IgD-negative memory B cell (primary cell): ENCODE measurements at regions not wholly inside any gene's neighbourhood (a gene's known extent, or its start where the extent isn't known, plus 50 kb on each side); places are given as distances from the start of the nearest gene placed in this dataset.
A peak's percentile ranks its signal among the peaks of the same experiment; 100 is the strongest.

ENCODE experiments used
- H3K27ac Mint-ChIP-seq, 3 donors: one replicate each; pipeline ENCODE4 v1.8.0; 2020 to 2022; ENCODE audit warnings: mild to moderate bottlenecking in 3 of 3, mixed read lengths in 3 of 3, moderate library complexity in 1 of 3
- H3K27me3 Mint-ChIP-seq: one replicate; pipeline ENCODE4 v1.8.0; 2021; ENCODE audit warnings: mixed read lengths
- H3K36me3 Mint-ChIP-seq: one replicate; pipeline ENCODE4 v1.8.0; 2020; ENCODE audit warnings: mild to moderate bottlenecking, mixed read lengths
- H3K4me1 Mint-ChIP-seq, 3 donors: one replicate each; pipeline ENCODE4 v1.8.0; 2020 to 2022; ENCODE audit warnings: mixed read lengths in 3 of 3, mild to moderate bottlenecking in 1 of 3
- H3K4me3 Mint-ChIP-seq, 4 donors: one replicate each; pipeline ENCODE4 v1.8.0; 2020 to 2022; ENCODE audit warnings: mild to moderate bottlenecking in 4 of 4, mixed read lengths in 4 of 4, moderate library complexity in 3 of 4
- H3K9me3 Mint-ChIP-seq, 3 donors: one replicate each; pipeline ENCODE4 v1.8.0; 2020 to 2021; ENCODE audit warnings: mixed read lengths in 3 of 3, mild to moderate bottlenecking in 1 of 3

DNA sequence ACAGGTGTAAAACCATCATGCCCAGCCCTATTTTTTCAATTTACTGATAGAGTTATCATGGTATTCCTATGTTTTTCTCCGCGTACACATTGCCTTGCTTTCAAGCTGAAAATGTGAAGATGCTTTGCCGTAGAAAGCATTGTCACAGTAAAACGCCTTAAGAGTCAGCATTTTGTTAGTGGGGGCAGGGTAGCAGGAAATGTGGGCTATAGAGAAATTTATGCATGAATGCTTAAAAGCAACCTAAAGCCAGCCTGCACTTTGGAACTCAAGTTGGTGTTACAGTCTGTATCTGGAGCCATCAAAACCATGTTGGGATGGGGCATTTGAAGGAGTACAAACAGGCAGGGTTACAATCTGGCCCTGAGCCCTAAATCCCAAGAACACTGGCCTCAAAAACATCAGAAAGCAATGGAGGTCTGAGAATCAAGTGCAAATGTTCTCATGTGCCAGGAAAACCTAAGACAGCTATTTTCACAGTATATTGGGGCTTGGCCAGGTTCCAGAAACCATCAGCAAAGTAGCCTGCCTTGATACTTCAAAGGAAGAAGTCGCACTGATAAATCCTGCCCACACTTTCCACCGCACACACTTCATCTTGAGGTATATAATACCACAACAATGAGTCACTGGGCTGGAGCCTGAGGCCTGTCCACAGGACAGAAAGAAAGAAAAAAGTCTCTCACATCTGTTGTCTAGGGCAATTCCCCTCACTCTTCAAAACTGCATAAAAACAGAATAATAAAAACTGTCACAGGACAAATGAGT, 313.8 kb downstream of the ENC1 start:
- Mint-ChIP-seq H3K27me3 (peaks cover 2% of the 10 kb centered on the region), H3K36me3 (no peaks in the 10 kb centered on the region), H3K9me3 (peaks cover 0 to 1% (median 0%) of the 10 kb centered on the region in 3 donors), H3K4me3 (peak overlapping the region in 1 of 4 donors; percentile 20), H3K4me1 (peaks cover 0 to 7% (median 0%) of the 10 kb centered on the region in 3 donors), H3K27ac (no peak overlapping the region)

- no peak overlapping the region for H3K27ac Mint-ChIP-seq
- peaks cover 0 to 1% (median 0%) of the 10 kb centered on the region in 3 donors for H3K9me3 Mint-ChIP-seq
- H3K4me1 Mint-ChIP-seq: peaks cover 0 to 7% (median 0%) of the 10 kb centered on the region in 3 donors
- no peaks in the 10 kb centered on the region for H3K36me3 Mint-ChIP-seq
- H3K4me3 Mint-ChIP-seq: no peak overlapping the region
- peaks cover 2% of the 10 kb centered on the region for H3K27me3 Mint-ChIP-seq
Observed at GRCh38 chr5:74325866-74326265, 314.7 kb downstream of the ENC1 start.

GRCh38 chr5:74324556-74324955, 316.0 kb downstream of the ENC1 start:
- Mint-ChIP-seq H3K4me3 (no peak overlapping the region), H3K27me3 (no peaks in the 10 kb centered on the region), H3K27ac (no peak overlapping the region), H3K9me3 (peaks cover 0 to 1% (median 0%) of the 10 kb centered on the region in 3 donors), H3K36me3 (no peaks in the 10 kb centered on the region), H3K4me1 (peaks cover 0 to 7% (median 0%) of the 10 kb centered on the region in 3 donors)

GRCh38 chr5:74322944-74323343, 317.6 kb downstream of the ENC1 start:
- H3K9me3 Mint-ChIP-seq: peaks cover 0 to 1% (median 0%) of the 10 kb centered on the region in 3 donors
- H3K27ac Mint-ChIP-seq: no peak overlapping the region
- no peak overlapping the region for H3K4me3 Mint-ChIP-seq
- H3K4me1 Mint-ChIP-seq: peaks cover 0 to 7% (median 0%) of the 10 kb centered on the region in 3 donors
- no peaks in the 10 kb centered on the region for H3K27me3 Mint-ChIP-seq
- H3K36me3 Mint-ChIP-seq: no peaks in the 10 kb centered on the region

DNA sequence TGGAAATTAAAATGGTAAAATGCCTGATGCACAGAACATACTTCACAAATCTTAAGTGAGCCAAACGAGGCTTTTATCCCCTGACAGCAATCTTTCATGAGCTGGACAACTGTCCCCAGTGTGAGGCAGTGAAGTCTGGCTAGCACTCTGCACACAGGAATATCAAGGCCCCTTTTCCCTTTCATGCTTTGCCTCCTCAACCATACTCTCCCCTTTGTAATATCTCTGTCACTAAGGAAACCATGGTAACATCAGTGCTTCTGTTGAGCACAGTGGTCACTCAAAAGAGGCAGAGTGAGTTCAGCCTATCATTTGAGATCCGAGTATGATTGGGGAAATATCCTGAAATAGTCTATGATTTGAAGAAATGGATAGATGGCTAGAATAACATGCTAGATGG, 318.3 kb downstream of the ENC1 start:
- Mint-ChIP-seq H3K36me3 (no peaks in the 10 kb centered on the region), H3K4me1 (peaks cover 0 to 6% (median 0%) of the 10 kb centered on the region in 3 donors), H3K27me3 (no peaks in the 10 kb centered on the region), H3K27ac (no peak overlapping the region), H3K4me3 (no peak overlapping the region), H3K9me3 (peaks cover 0 to 1% (median 0%) of the 10 kb centered on the region in 3 donors)

DNA sequence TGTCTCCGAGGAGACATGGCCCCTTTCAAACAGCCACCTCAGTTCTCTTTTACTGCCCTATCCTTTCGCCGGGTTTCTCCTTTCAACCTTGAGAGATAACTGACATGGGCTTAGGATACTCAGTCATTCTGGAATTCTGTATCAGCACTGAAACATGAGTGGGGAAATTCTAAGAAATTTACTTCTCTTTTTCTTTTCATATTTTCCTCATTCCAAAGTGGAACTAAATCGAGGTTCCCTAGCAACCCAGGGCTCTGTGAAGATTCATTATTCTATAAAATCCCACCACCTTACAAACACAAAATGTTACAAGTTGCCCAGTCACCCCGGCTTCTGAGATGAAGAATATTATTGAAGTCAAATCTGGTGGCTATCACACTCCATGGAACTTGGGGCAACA, 319.2 kb downstream of the ENC1 start:
- Mint-ChIP-seq H3K4me1 (no peaks in the 10 kb centered on the region), H3K27me3 (no peaks in the 10 kb centered on the region), H3K27ac (no peak overlapping the region), H3K9me3 (peaks cover 0 to 1% (median 0%) of the 10 kb centered on the region in 3 donors), H3K36me3 (no peaks in the 10 kb centered on the region), H3K4me3 (no peak overlapping the region)

DNA sequence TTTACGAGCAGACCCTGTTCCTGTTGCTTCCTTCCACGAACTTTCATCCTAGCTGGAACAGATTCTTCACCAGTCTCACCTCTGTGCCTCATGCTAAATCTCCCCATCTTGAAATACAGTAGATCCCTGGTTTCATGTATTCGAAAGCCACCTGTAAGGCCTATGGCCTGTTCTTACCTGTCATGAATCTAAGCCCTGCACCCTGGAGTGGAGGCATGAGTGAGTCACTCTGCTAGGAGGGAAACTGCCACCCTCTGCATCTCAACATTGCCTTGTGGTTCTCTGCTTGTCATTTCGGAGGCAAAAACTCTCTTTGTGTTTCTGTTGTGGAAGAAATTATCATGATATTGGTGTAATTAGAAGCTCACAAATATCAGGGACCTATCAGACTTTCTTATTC, 320.0 kb downstream of the ENC1 start:
- Mint-ChIP-seq H3K27me3 (peaks cover 1% of the 10 kb centered on the region), H3K27ac (no peak overlapping the region), H3K4me1 (no peaks in the 10 kb centered on the region), H3K4me3 (no peak overlapping the region), H3K9me3 (peaks cover 0 to 1% (median 0%) of the 10 kb centered on the region in 3 donors), H3K36me3 (no peaks in the 10 kb centered on the region)

DNA sequence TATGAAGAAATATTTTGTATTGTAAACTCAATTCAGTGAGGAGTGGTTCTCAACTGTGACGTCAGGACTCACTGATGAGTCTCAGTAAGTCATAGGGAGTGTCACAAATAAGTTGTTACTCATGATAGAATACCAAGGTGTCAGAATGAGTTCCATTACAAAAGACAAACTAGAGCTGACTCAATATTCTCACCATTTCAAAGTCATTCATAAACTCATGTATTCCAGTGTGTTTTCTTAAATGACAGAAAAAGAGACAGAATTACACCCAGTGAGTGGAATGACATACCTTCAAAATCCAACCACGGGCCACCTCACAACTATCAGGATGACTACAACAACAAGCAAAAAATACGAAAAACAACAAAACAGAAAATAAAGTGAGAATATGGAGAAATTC, 321.5 kb downstream of the ENC1 start:
- H3K36me3 Mint-ChIP-seq: no peaks in the 10 kb centered on the region
- H3K27me3 Mint-ChIP-seq: peaks cover 1% of the 10 kb centered on the region
- H3K4me1 Mint-ChIP-seq: no peaks in the 10 kb centered on the region
- H3K9me3 Mint-ChIP-seq: peaks cover 0 to 1% (median 0%) of the 10 kb centered on the region in 3 donors
- no peak overlapping the region for H3K4me3 Mint-ChIP-seq
- no peak overlapping the region for H3K27ac Mint-ChIP-seq

GRCh38 chr5:74316064-74316603, 324.4 kb downstream of the ENC1 start:
- Mint-ChIP-seq H3K27ac (peak overlapping the region in 1 of 3 donors; percentile 47), H3K4me3 (no peak overlapping the region), H3K36me3 (no peaks in the 10 kb centered on the region), H3K27me3 (peaks cover 1% of the 10 kb centered on the region), H3K9me3 (no peaks in the 10 kb centered on the region), H3K4me1 (peaks cover 0 to 1% (median 0%) of the 10 kb centered on the region in 3 donors)

- Mint-ChIP-seq H3K4me1 (peaks cover 0 to 1% (median 0%) of the 10 kb centered on the region in 3 donors), H3K27me3 (peaks cover 1% of the 10 kb centered on the region), H3K4me3 (no peak overlapping the region), H3K36me3 (no peaks in the 10 kb centered on the region), H3K9me3 (no peaks in the 10 kb centered on the region), H3K27ac (no peak overlapping the region)
Observed at GRCh38 chr5:74314906-74315305, 325.6 kb downstream of the ENC1 start.

GRCh38 chr5:74313896-74314295, 326.6 kb downstream of the ENC1 start:
- Mint-ChIP-seq H3K4me3 (no peak overlapping the region), H3K9me3 (no peaks in the 10 kb centered on the region), H3K4me1 (peaks cover 0 to 1% (median 0%) of the 10 kb centered on the region in 3 donors), H3K27ac (no peak overlapping the region), H3K36me3 (no peaks in the 10 kb centered on the region), H3K27me3 (peaks cover 1% of the 10 kb centered on the region)

DNA sequence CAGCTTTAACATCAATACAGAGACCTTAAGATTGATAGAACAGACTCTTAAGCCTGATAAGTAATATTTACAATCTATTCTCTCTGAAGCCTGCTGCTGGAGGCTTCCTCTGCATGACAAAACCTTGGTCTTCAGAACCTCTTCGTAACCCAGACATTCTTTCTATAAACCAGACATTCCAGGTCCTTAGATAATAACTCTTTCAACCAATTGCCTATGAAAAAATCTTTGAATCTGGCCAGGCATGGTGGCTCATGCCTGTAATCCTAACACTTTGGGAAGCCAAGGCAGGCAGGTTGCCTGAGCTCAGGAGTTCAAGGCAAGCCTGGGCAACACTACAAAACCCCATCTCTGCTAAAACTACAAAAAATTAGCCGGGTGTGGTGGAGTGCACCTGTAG, 327.8 kb downstream of the ENC1 start:
- H3K9me3 Mint-ChIP-seq: no peaks in the 10 kb centered on the region
- H3K4me3 Mint-ChIP-seq: no peak overlapping the region
- H3K4me1 Mint-ChIP-seq: peaks cover 0 to 1% (median 0%) of the 10 kb centered on the region in 3 donors
- no peaks in the 10 kb centered on the region for H3K36me3 Mint-ChIP-seq
- H3K27me3 Mint-ChIP-seq: peaks cover 1% of the 10 kb centered on the region
- H3K27ac Mint-ChIP-seq: no peak overlapping the region

DNA sequence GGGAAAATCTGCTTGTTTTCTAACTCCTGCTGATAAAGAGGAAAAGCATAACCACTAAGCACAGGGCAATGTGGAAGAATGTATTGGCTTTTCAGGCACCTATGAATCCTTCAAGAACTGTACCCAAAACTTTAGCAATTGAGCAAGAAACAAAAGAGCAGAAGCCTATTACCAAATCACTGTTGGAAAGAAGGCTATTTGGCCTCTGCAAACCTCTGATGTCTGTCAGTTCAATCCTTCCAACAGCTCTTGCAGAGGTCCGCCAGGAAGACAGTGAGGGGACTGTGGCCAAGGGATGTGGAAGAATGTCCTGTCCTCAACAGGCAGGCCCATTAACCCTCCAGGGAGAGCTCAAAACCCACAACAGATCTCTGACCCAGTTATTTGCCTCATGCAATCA, 328.6 kb downstream of the ENC1 start:
- no peak overlapping the region for H3K27ac Mint-ChIP-seq
- no peaks in the 10 kb centered on the region for H3K9me3 Mint-ChIP-seq

GRCh38 chr5:74310997-74311930, 329.3 kb downstream of the ENC1 start:
- Mint-ChIP-seq H3K9me3 (no peaks in the 10 kb centered on the region), H3K27ac (no peak overlapping the region), H3K36me3 (no peaks in the 10 kb centered on the region), H3K4me1 (peaks cover 0 to 1% (median 0%) of the 10 kb centered on the region in 3 donors), H3K4me3 (no peak overlapping the region), H3K27me3 (peaks cover 1% of the 10 kb centered on the region)

More for the DNA sequence above, 328.6 kb downstream of the ENC1 start:
- Mint-ChIP-seq H3K4me1 (peaks cover 0 to 1% (median 0%) of the 10 kb centered on the region in 3 donors), H3K4me3 (no peak overlapping the region), H3K27me3 (peaks cover 1% of the 10 kb centered on the region), H3K36me3 (no peaks in the 10 kb centered on the region)

- no peaks in the 10 kb centered on the region for H3K36me3 Mint-ChIP-seq
- H3K9me3 Mint-ChIP-seq: no peaks in the 10 kb centered on the region
- peaks cover 0 to 1% (median 0%) of the 10 kb centered on the region in 3 donors for H3K4me1 Mint-ChIP-seq
- no peaks in the 10 kb centered on the region for H3K27me3 Mint-ChIP-seq
- no peak overlapping the region for H3K27ac Mint-ChIP-seq
- H3K4me3 Mint-ChIP-seq: no peak overlapping the region
Observed at GRCh38 chr5:74310386-74310785, 330.1 kb downstream of the ENC1 start.
